ENCODE measurements at regions not wholly inside any gene's neighbourhood (a gene's known extent, or its start where the extent isn't known, plus 50 kb on each side); places are given as distances from the start of the nearest gene placed in this dataset.

DNA sequence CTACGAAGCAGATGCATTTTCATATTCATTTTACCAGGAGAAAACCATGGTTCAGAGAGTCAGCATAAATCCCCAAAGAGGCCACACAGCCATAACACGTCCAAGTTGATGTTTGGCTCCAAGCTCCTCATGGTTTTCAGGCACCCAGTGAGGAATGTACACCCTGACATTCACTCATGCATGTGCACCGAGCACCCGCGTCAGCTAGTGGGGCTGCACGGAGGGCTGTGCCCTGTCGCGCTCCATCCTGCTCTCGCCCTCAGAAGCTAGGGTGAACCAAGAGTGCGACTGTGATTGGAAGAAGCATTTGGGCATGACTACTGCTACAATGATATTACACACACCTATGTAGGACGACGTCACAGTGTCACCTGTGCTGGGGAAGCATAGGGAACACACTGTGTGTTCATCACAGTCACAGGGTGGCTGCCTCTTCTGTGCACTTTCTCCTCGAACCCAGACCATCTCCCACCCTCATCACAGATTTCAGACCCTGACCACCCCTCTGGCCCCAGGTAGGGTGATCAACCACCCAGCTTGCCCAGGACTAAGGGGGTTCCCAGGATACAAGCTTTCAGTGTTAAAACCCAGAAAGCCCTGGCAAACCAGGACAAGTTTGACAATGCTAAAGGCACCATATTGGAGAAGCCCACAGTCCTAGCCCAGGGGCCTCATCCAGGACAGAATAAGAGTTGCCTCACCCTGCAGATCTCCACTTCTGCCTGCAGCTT, 148.6 kb upstream of the ZNF507 start:
- Histone ChIP-seq H3K27ac (ENCODE audit: low read depth in 2 of 2, low read length in 2 of 2) (no peak overlapping the region), H3K36me3 (ENCODE audit: control insufficient read depth in 2 of 3, insufficient read depth in 3 of 3, low read length in 3 of 3) (no peaks in the 10 kb centered on the region), H3K9me3 (ENCODE audit: control insufficient read depth in 2 of 3, insufficient read depth in 1 of 3, low read length in 3 of 3) (peaks cover 0 to 3% (median 0%) of the 10 kb centered on the region in 3 donors), H3K9ac (ENCODE audit: low read length in 3 of 3) (no peak overlapping the region), H3K4me1 (ENCODE audit: control insufficient read depth in 2 of 3, insufficient read depth in 2 of 3, low read depth in 1 of 3, low read length in 3 of 3) (no peaks in the 10 kb centered on the region), H3K4me3 (ENCODE audit: low read length in 3 of 3) (no peak overlapping the region), H3K27me3 (ENCODE audit: control insufficient read depth, insufficient read depth, low read length) (no peaks in the 10 kb centered on the region)
- no peak for DNase-seq
- TF ChIP-seq, protein P1, sequence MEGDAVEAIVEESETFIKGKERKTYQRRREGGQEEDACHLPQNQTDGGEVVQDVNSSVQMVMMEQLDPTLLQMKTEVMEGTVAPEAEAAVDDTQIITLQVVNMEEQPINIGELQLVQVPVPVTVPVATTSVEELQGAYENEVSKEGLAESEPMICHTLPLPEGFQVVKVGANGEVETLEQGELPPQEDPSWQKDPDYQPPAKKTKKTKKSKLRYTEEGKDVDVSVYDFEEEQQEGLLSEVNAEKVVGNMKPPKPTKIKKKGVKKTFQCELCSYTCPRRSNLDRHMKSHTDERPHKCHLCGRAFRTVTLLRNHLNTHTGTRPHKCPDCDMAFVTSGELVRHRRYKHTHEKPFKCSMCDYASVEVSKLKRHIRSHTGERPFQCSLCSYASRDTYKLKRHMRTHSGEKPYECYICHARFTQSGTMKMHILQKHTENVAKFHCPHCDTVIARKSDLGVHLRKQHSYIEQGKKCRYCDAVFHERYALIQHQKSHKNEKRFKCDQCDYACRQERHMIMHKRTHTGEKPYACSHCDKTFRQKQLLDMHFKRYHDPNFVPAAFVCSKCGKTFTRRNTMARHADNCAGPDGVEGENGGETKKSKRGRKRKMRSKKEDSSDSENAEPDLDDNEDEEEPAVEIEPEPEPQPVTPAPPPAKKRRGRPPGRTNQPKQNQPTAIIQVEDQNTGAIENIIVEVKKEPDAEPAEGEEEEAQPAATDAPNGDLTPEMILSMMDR (IDR thresholded peaks at IDR 0.05; ENCODE audit: borderline replicate concordance, extremely low read depth, insufficient read depth): no peak
- intact Hi-C loops (cut with DNase I): no loop called here
- FAIRE-seq: no peak

GRCh38 chr19:32197896-32198882, 147.2 kb upstream of the ZNF507 start:
- TF ChIP-seq, protein P1 (IDR thresholded peaks at IDR 0.05; ENCODE audit: borderline replicate concordance, extremely low read depth, insufficient read depth): no peak
- intact Hi-C loops (cut with DNase I): no loop called here

DNA sequence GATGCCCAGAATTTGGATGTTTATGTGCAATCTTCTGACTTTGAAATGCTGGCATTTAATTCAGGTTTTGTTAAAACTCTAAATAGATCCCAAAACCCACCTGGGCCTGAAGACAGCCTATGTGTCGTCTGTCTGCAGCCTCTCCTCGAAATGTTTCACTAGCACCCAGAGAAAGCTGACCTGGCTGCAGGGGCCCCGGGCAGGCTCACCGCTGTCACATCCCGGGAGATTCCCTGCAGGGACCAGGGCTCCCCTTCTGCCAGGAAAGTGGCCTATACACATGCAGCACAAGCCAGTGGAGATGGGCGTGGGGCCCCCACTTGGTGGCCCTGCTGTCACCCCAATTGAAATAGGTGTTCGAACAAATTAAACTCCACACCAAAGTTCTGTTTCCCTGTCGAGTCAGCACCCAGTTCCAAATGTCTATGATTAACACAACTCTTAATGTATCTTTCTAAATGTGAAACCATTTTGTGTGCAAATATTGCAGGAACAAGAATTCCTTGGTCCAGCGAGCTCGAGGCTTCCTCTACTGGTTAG, 145.8 kb upstream of the ZNF507 start:
- TF ChIP-seq, protein P1 (IDR thresholded peaks at IDR 0.05; ENCODE audit: borderline replicate concordance, extremely low read depth, insufficient read depth): no peak
- DNase-seq (no peak), FAIRE-seq (no peak)
- no peak overlapping the region for H3K4me3 ChIP-seq (ENCODE audit: low read length in 3 of 3)
- H3K27me3 ChIP-seq (ENCODE audit: control insufficient read depth, insufficient read depth, low read length): no peaks in the 10 kb centered on the region
- H3K9me3 ChIP-seq (ENCODE audit: control insufficient read depth in 2 of 3, insufficient read depth in 1 of 3, low read length in 3 of 3): no peaks in the 10 kb centered on the region
- intact Hi-C loops (cut with DNase I): no loop called here
- no peaks in the 10 kb centered on the region for H3K4me1 ChIP-seq (ENCODE audit: control insufficient read depth in 2 of 3, insufficient read depth in 2 of 3, low read depth in 1 of 3, low read length in 3 of 3)
- H3K36me3 ChIP-seq (ENCODE audit: control insufficient read depth in 2 of 3, insufficient read depth in 3 of 3, low read length in 3 of 3): no peaks in the 10 kb centered on the region
- H3K9ac ChIP-seq (ENCODE audit: low read length in 3 of 3): no peak overlapping the region
- no peak overlapping the region for H3K27ac ChIP-seq (ENCODE audit: low read depth in 2 of 2, low read length in 2 of 2)

More at GRCh38 chr19:32197896-32198882, 147.2 kb upstream of the ZNF507 start:
- no peak overlapping the region for H3K4me3 ChIP-seq (ENCODE audit: low read length in 3 of 3)
- H3K9ac ChIP-seq (ENCODE audit: low read length in 3 of 3): no peak overlapping the region
- DNase-seq (no peak), FAIRE-seq (no peak)
- H3K36me3 ChIP-seq (ENCODE audit: control insufficient read depth in 2 of 3, insufficient read depth in 3 of 3, low read length in 3 of 3): no peaks in the 10 kb centered on the region
- no peaks in the 10 kb centered on the region for H3K4me1 ChIP-seq (ENCODE audit: control insufficient read depth in 2 of 3, insufficient read depth in 2 of 3, low read depth in 1 of 3, low read length in 3 of 3)
- H3K9me3 ChIP-seq (ENCODE audit: control insufficient read depth in 2 of 3, insufficient read depth in 1 of 3, low read length in 3 of 3): no peaks in the 10 kb centered on the region
- no peak overlapping the region for H3K27ac ChIP-seq (ENCODE audit: low read depth in 2 of 2, low read length in 2 of 2)
- no peaks in the 10 kb centered on the region for H3K27me3 ChIP-seq (ENCODE audit: control insufficient read depth, insufficient read depth, low read length)

Measured in kidney (tissue), 13 donors.